Fibroblast of lung (primary cell): ENCODE measurements at regions not wholly inside any gene's neighbourhood (a gene's known extent, or its start where the extent isn't known, plus 50 kb on each side); places are given as distances from the start of the nearest gene placed in this dataset.

Experiments used
- CTCF ChIP-seq, 2 donors: IDR thresholded peaks in 1 of 2; conservative IDR thresholded peaks in 1 of 2; 1 replicate in 1 of 2; 2 replicates in 1 of 2; pipeline ENCODE4 v1.5.1; 2011 to 2012; ENCODE audit warnings: low read length in 2 of 2, control low read depth in 1 of 2, inconsistent platforms in 1 of 2, low read depth in 1 of 2, mild to moderate bottlenecking in 1 of 2
- EZH2 ChIP-seq: IDR thresholded peaks from 2 replicates; pipeline ENCODE4 v1.5.1; 2012; ENCODE audit warnings: low read length, control low read depth, mild to moderate bottlenecking; ENCODE audit errors: missing control alignments

DNA sequence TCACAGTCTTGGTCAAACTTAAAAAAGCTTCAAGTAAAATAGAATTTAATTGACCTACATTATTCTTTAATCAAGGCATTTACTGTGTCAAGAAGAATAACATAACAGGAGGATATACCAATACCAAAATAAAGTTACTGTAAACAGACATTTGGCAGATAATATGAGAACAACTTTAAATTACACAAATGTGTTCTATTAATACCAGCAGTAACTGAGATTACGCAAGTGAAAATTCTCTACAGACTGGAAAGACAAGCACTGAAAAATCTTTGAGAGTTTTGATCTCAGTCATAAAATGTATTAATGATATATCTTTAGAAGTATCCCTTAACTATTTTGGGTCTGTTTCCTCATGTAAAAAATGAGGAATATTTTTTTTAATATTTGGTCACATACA lies 169.2 kb upstream of the SOX5 start:
- TF ChIP-seq CTCF (conservative IDR thresholded peaks at IDR 0.05 in 1 of 2, IDR thresholded peaks at IDR 0.05 in 1 of 2; ENCODE audit: low read depth in 1 of 2, low read length in 2 of 2), result no peak
- no peak for TF ChIP-seq EZH2
